H1 (cell line): ENCODE measurements at regions not wholly inside any gene's neighbourhood (a gene's known extent, or its start where the extent isn't known, plus 50 kb on each side); places are given as distances from the start of the nearest gene placed in this dataset.

Experiments
- CTCF ChIA-PET: fragments of 300-600 bp; sonication (Branson Sonifier 250); formaldehyde crosslinking; loops from one replicate; lab custom pipeline; 2021; ENCODE audit not compliant: partially characterized antibody; lab: Charles Lee
- POLR2A ChIA-PET: fragments of 300-600 bp; sonication (Branson Sonifier 250); formaldehyde crosslinking; loops from one replicate; lab custom pipeline; 2021; ENCODE audit warnings: inconsistent platforms; ENCODE audit not compliant: partially characterized antibody; lab: Charles Lee
- DNase-seq, 2 experiments: peaks; one replicate each; pipeline versions ENCODE4 v3.0.0 to v3.0.0-alpha.2; 2010 to 2022; ENCODE audit warnings: low spot score in 2 of 2, low read depth in 1 of 2, mixed read lengths in 1 of 2
- FAIRE-seq: peaks from 2 replicates; lab custom pipeline; 2011; peaks lifted over from hg19 to GRCh38; lab: Jason Lieb, UNC
- H2AFZ ChIP-seq: 2 replicates; pipeline ENCODE4 v1.8.1; 2012; ENCODE audit warnings: low read length, inconsistent platforms
- H2AK5ac ChIP-seq: 2 replicates; pipeline ENCODE4 v1.6.1; 2013; ENCODE audit warnings: low read depth, low read length
- H2BK120ac ChIP-seq: replicated peaks from 2 replicates; pipeline ENCODE3; 2013; ENCODE audit warnings: low read depth, low read length, inconsistent platforms
- H2BK12ac ChIP-seq: 2 replicates; pipeline ENCODE4 v1.6.1; 2013; ENCODE audit warnings: low read depth, low read length
- H2BK15ac ChIP-seq: 2 replicates; pipeline ENCODE4 v1.6.1; 2013; ENCODE audit warnings: low read length
- H2BK20ac ChIP-seq: 2 replicates; pipeline ENCODE4 v1.6.1; 2013; ENCODE audit warnings: low read length
- H2BK5ac ChIP-seq: 2 replicates; pipeline ENCODE4 v1.6.1; 2013; ENCODE audit warnings: low read depth, low read length
- H3K14ac ChIP-seq: 2 replicates; pipeline ENCODE4 v1.6.1; 2013; ENCODE audit warnings: inconsistent platforms; ENCODE audit not compliant: insufficient read length
- H3K18ac ChIP-seq: 2 replicates; pipeline ENCODE4 v1.6.1; 2013; ENCODE audit warnings: low read length; ENCODE audit errors: extremely low read depth
- H3K23ac ChIP-seq: 2 replicates; pipeline ENCODE4 v1.6.1; 2013; ENCODE audit warnings: inconsistent platforms; ENCODE audit not compliant: insufficient read length
- H3K23me2 ChIP-seq: 2 replicates; pipeline ENCODE4 v1.6.1; 2013; ENCODE audit warnings: low read depth, low read length
- H3K27ac ChIP-seq: 2 replicates; pipeline ENCODE4 v1.6.1; 2011; ENCODE audit warnings: low read depth, low read length, inconsistent platforms
- H3K27me3 ChIP-seq, 4 experiments: replicated peaks in 1 of 4; 1 replicate in 1 of 4; 2 replicates in 3 of 4; pipeline versions ENCODE4 v1.6.1 to v1.8.1; 2011 to 2013; ENCODE audit warnings: low read length in 3 of 4, mild to moderate bottlenecking in 3 of 4, inconsistent platforms in 2 of 4, mixed read lengths in 2 of 4, moderate library complexity in 1 of 4; ENCODE audit not compliant: control insufficient read depth in 3 of 4, insufficient read depth in 3 of 4; ENCODE audit errors: extremely low read depth in 1 of 4
- H3K36me3 ChIP-seq, 4 experiments: 2 replicates each; pipeline versions ENCODE4 v1.6.1 to v1.8.1; 2011 to 2013; ENCODE audit warnings: mild to moderate bottlenecking in 4 of 4, low read length in 3 of 4, moderate library complexity in 2 of 4, control low read depth in 1 of 4, inconsistent platforms in 1 of 4; ENCODE audit not compliant: insufficient read depth in 4 of 4, control insufficient read depth in 2 of 4
- H3K4ac ChIP-seq: replicated peaks from 2 replicates; pipeline ENCODE3; 2013; ENCODE audit warnings: low read length, low read depth, mixed read lengths, inconsistent platforms; ENCODE audit not compliant: insufficient read length
- H3K4me1 ChIP-seq, 4 experiments: replicated peaks in 1 of 4; 1 replicate in 1 of 4; 2 replicates in 3 of 4; pipeline versions ENCODE4 v1.6.1 to v1.8.1; 2011 to 2013; ENCODE audit warnings: low read length in 3 of 4, inconsistent platforms in 2 of 4, mixed read lengths in 1 of 4; ENCODE audit not compliant: insufficient read depth in 4 of 4, control insufficient read depth in 3 of 4
- H3K4me2 ChIP-seq, 2 experiments: 2 replicates each; pipeline versions ENCODE4 v1.6.1 to v1.8.1; 2011 to 2013; ENCODE audit warnings: low read depth in 2 of 2, low read length in 2 of 2, control low read depth in 1 of 2, inconsistent platforms in 1 of 2, mild to moderate bottlenecking in 1 of 2; ENCODE audit not compliant: insufficient read depth in 1 of 2
- H3K4me3 ChIP-seq, 4 experiments: fragments of 200-600, 300-600 bp in 1 of 4; sonication (generic), shearing (Covaris generic), sonication (Bioruptor Twin) in 1 of 4; 2 replicates each; pipeline versions ENCODE4 v1.5.1 to v1.8.1; 2011 to 2016; ENCODE audit warnings: low read length in 4 of 4, low read depth in 3 of 4, control low read depth in 2 of 4, inconsistent platforms in 2 of 4, mild to moderate bottlenecking in 2 of 4, mixed read lengths in 1 of 4, moderate library complexity in 1 of 4; ENCODE audit not compliant: insufficient read depth in 2 of 4; ENCODE audit errors: extremely low read depth in 1 of 4
- H3K56ac ChIP-seq: replicated peaks from 2 replicates; pipeline ENCODE3; 2013; ENCODE audit warnings: low read depth, mild to moderate bottlenecking, mixed read lengths, low read length, inconsistent platforms; ENCODE audit not compliant: insufficient read length
- H3K79me1 ChIP-seq: 2 replicates; pipeline ENCODE4 v1.6.1; 2013; ENCODE audit warnings: low read depth, low read length, control low read depth
- H3K79me2 ChIP-seq, 2 experiments: 2 replicates each; pipeline versions ENCODE4 v1.6.1 to v1.8.1; 2012 to 2013; ENCODE audit warnings: low read length in 2 of 2, mild to moderate bottlenecking in 2 of 2, inconsistent platforms in 1 of 2; ENCODE audit not compliant: insufficient read depth in 2 of 2, control insufficient read depth in 1 of 2
- H3K9ac ChIP-seq, 4 experiments: replicated peaks in 1 of 4; 1 replicate in 1 of 4; 2 replicates in 3 of 4; pipeline versions ENCODE4 v1.6.1 to v1.8.1; 2011 to 2013; ENCODE audit warnings: low read depth in 3 of 4, low read length in 3 of 4, control low read depth in 2 of 4, mild to moderate bottlenecking in 2 of 4, moderate library complexity in 2 of 4, inconsistent platforms in 1 of 4; ENCODE audit errors: extremely low read depth in 1 of 4
- H3K9me3 ChIP-seq, 2 experiments: 2 replicates each; pipeline versions ENCODE4 v1.6.1 to v1.8.1; 2012 to 2013; ENCODE audit warnings: mild to moderate bottlenecking in 2 of 2, moderate library complexity in 2 of 2, control low read depth in 1 of 2, inconsistent platforms in 1 of 2, low read depth in 1 of 2, low read length in 1 of 2, mixed read lengths in 1 of 2; ENCODE audit not compliant: insufficient read depth in 2 of 2
- H4K20me1 ChIP-seq, 2 experiments: replicated peaks in 1 of 2; 2 replicates each; pipeline versions ENCODE3 to v1.8.1; 2011 to 2013; ENCODE audit warnings: inconsistent platforms in 2 of 2, low read length in 2 of 2, mild to moderate bottlenecking in 1 of 2; ENCODE audit not compliant: insufficient read depth in 2 of 2, control insufficient read depth in 1 of 2
- H4K5ac ChIP-seq: 2 replicates; pipeline ENCODE4 v1.6.1; 2013; ENCODE audit warnings: low read length, low read depth, mixed read lengths, inconsistent platforms; ENCODE audit not compliant: insufficient read length
- H4K8ac ChIP-seq: 2 replicates; pipeline ENCODE4 v1.8.0; 2013; ENCODE audit warnings: mild to moderate bottlenecking, moderate library complexity, low read length, inconsistent platforms; ENCODE audit not compliant: insufficient read depth; ENCODE audit errors: extremely low read depth
- H4K91ac ChIP-seq: replicated peaks from 2 replicates; pipeline ENCODE3; 2013; ENCODE audit warnings: low read length, mixed read lengths, inconsistent platforms; ENCODE audit not compliant: insufficient read length
- CBX8 ChIP-seq: fragments of 300-800, 300-1000 bp; sonication (generic); IDR thresholded peaks from 2 replicates; pipeline ENCODE4 v1.7.1; 2016; ENCODE audit warnings: low read depth, low read length, borderline replicate concordance
- GABPA ChIP-seq: IDR thresholded peaks from 2 replicates; pipeline ENCODE4 v1.6.1; 2011; ENCODE audit warnings: mild to moderate bottlenecking, low read length, moderate library complexity, borderline replicate concordance; ENCODE audit not compliant: insufficient read depth
- POU5F1 ChIP-seq: IDR thresholded peaks from 2 replicates; pipeline ENCODE4 v1.6.1; 2011; ENCODE audit warnings: low read depth, mild to moderate bottlenecking, low read length, moderate library complexity
- RNF2 ChIP-seq: fragments of 200-900, 300-1000 bp; sonication (generic); IDR thresholded peaks from 2 replicates; pipeline ENCODE4 v1.7.1; 2016; ENCODE audit warnings: borderline replicate concordance, low read depth, mild to moderate bottlenecking, antibody characterized with exemption, low read length; ENCODE audit not compliant: poor library complexity, severe bottlenecking; ENCODE audit errors: missing control alignments
- RXRA ChIP-seq: IDR thresholded peaks from 2 replicates; pipeline ENCODE4 v1.6.1; 2011; ENCODE audit warnings: low read depth, mild to moderate bottlenecking, low read length, moderate library complexity; ENCODE audit not compliant: insufficient read depth
- SIRT6 ChIP-seq: IDR thresholded peaks from one replicate; pipeline ENCODE4 v1.7.1; 2012; ENCODE audit warnings: low read length, inconsistent platforms
- SIX5 ChIP-seq: IDR thresholded peaks from 2 replicates; pipeline ENCODE4 v1.6.1; 2011; ENCODE audit warnings: mild to moderate bottlenecking, low read depth, low read length
- SUZ12 ChIP-seq: fragments of 200-600 bp; sonication (generic); IDR thresholded peaks from 2 replicates; pipeline ENCODE4 v1.6.1; 2012; ENCODE audit warnings: mild to moderate bottlenecking, inconsistent platforms, low read length, moderate library complexity, mixed read lengths
- TAF1 ChIP-seq: IDR thresholded peaks from 2 replicates; pipeline ENCODE4 v1.6.1; 2011; ENCODE audit warnings: mild to moderate bottlenecking, low read depth, low read length
- TBP ChIP-seq: IDR thresholded peaks from 2 replicates; pipeline ENCODE4 v1.6.1; 2011; ENCODE audit warnings: low read depth, low read length, improper control_type of control experiment
- TCF12 ChIP-seq: IDR thresholded peaks from 2 replicates; pipeline ENCODE4 v1.6.1; 2011; ENCODE audit warnings: low read depth, mild to moderate bottlenecking, low read length
- ZNF274 ChIP-seq: IDR thresholded peaks from 2 replicates; pipeline ENCODE4 v1.7.0; 2012; ENCODE audit warnings: low read length, borderline replicate concordance; ENCODE audit errors: extremely low read depth
- WGBS, 2 experiments: shearing (Covaris generic) in 1 of 2; methylation state at CpG; one replicate each; pipeline versions ENCODE4 v1.1.6 to v1.1.7; 2013 to 2015; ENCODE audit warnings: low lambda C conversion rate in 2 of 2, mixed read lengths in 2 of 2, inconsistent platforms in 1 of 2, low coverage in 1 of 2, missing lambda C conversion rate in 1 of 2; ENCODE audit not compliant: insufficient replicate concordance in 2 of 2, insufficient coverage in 1 of 2, insufficient read length in 1 of 2; ENCODE audit errors: extremely low coverage in 1 of 2, missing lambda C conversion rate in 1 of 2; 5-methylcytosine and 5-hydroxymethylcytosine counted together

DNA sequence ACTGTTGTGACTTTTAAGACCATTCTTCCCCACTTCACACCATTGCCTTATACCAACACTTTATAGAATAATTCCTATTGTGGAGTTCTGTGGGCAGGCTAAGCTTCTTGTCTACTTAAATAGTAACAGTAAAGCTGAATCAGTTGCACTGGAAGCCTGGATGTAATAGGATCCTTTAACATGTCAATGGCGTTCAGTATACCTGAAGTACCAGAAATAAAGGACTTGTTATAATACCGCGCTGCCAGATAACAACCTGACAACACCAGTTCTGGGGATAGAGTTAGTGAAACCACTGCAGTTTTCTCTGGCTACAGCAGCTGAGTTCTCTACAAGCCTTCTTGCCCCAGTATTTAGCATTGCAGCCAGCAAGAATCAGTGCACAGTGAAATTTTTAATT is 52.0 kb upstream of the TNFRSF19 start:
- Histone ChIP-seq H3K4me3 (no peak overlapping the region), H2AFZ (no peak overlapping the region), H3K23me2 (no peaks in the 10 kb centered on the region), H3K18ac (no peak overlapping the region), H2BK15ac (no peak overlapping the region), H3K79me1 (no peaks in the 10 kb centered on the region), H3K79me2 (no peaks in the 10 kb centered on the region), H2BK120ac (no peak overlapping the region), H2BK20ac (no peak overlapping the region), H3K56ac (no peak overlapping the region), H4K8ac (no peak overlapping the region), H2AK5ac (no peak overlapping the region), H4K5ac (no peak overlapping the region), H3K9me3 (no peaks in the 10 kb centered on the region), H3K4ac (no peak overlapping the region), H4K20me1 (no peaks in the 10 kb centered on the region), H3K27ac (no peak overlapping the region), H3K27me3 (no peaks in the 10 kb centered on the region), H3K4me2 (no peak overlapping the region), H3K4me1 (no peaks in the 10 kb centered on the region), H4K91ac (no peak overlapping the region), H3K9ac (no peak overlapping the region), H3K23ac (no peak overlapping the region), H2BK12ac (no peak overlapping the region), H2BK5ac (no peak overlapping the region), H3K36me3 (no peaks in the 10 kb centered on the region), H3K14ac (no peak overlapping the region)
- no peak for FAIRE-seq
- DNase-seq: no peak
- TF ChIP-seq TCF12 (no peak), GABPA (no peak), SIX5 (no peak), SIRT6 (no peak), RXRA (no peak), CBX8 (no peak), POU5F1 (no peak), TAF1 (no peak), TBP (no peak), SUZ12 (no peak), RNF2 (no peak), ZNF274 (no peak)
- WGBS, 2 experiments: 88% methylated on average over 3 of the region's 3 CpGs; no CpG with 5 or more reads in 1 of the 2 experiments
- CTCF ChIA-PET: interaction anchor here (1.1 kb wide), 1 partner anchor 15 kb away, joined by 3 read pairs; no protein-coding TSS in a partner anchor
- POLR2A ChIA-PET: no interaction called here
